Keratinocyte (primary cell): ENCODE measurements at regions not wholly inside any gene's neighbourhood (a gene's known extent, or its start where the extent isn't known, plus 50 kb on each side); places are given as distances from the start of the nearest gene placed in this dataset.

ENCODE experiments used
- EZH2 ChIP-seq: IDR thresholded peaks from one replicate; pipeline ENCODE4 v1.6.1; 2012; ENCODE audit warnings: inconsistent platforms, mild to moderate bottlenecking, low read length, moderate library complexity
- TF ChIP-seq, protein P1 (sequence below), 3 experiments: IDR thresholded peaks in 1 of 3; conservative IDR thresholded peaks in 1 of 3; optimal IDR thresholded peaks in 1 of 3; 2 replicates in 2 of 3; 3 replicates in 1 of 3; pipeline versions ENCODE3 to v1.5.1; 2011; ENCODE audit warnings: low read length in 3 of 3, mild to moderate bottlenecking in 3 of 3, moderate library complexity in 2 of 3, control low read depth in 1 of 3, inconsistent platforms in 1 of 3; ENCODE audit not compliant: insufficient read depth in 2 of 3; ENCODE audit errors: extremely low read depth in 1 of 3

DNA sequence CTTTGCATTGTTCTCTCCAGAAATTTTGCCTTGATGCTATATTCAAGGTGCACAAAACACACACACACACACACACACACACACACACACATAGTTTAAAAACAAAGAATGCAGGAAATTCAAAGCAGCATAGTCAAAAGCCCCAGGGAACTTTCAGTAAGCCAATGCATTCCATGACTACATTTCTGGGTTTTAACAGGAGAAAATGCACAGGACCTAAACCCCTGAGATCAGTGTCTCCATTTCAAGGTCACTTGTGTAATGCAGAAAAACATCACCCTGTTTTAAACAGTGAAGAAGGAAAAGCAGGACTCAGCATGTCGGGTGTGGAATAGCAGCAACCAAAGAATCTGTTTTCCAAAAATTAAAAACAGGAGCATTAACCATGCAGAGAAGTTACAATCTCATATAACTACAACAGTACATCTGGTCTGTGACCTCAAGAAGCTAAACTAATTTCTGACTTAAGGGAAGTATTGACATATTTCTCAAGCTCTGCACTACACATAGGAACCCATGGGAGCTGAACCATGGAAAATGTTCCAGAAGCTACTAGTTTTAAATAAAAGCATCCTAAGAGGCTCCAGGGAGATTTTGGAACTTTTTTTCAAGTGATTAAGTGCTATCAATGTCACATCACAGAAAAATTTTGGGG, 296.7 kb downstream of the HINT1 start:
- TF ChIP-seq, protein P1, sequence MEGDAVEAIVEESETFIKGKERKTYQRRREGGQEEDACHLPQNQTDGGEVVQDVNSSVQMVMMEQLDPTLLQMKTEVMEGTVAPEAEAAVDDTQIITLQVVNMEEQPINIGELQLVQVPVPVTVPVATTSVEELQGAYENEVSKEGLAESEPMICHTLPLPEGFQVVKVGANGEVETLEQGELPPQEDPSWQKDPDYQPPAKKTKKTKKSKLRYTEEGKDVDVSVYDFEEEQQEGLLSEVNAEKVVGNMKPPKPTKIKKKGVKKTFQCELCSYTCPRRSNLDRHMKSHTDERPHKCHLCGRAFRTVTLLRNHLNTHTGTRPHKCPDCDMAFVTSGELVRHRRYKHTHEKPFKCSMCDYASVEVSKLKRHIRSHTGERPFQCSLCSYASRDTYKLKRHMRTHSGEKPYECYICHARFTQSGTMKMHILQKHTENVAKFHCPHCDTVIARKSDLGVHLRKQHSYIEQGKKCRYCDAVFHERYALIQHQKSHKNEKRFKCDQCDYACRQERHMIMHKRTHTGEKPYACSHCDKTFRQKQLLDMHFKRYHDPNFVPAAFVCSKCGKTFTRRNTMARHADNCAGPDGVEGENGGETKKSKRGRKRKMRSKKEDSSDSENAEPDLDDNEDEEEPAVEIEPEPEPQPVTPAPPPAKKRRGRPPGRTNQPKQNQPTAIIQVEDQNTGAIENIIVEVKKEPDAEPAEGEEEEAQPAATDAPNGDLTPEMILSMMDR (optimal IDR thresholded peaks at IDR 0.05 in 1 of 3, IDR thresholded peaks at IDR 0.05 in 1 of 3, conservative IDR thresholded peaks at IDR 0.05 in 1 of 3; ENCODE audit: extremely low read depth in 1 of 3, insufficient read depth in 2 of 3, low read length in 3 of 3): no peak
- TF ChIP-seq EZH2: no peak
